HEK293 (cell line): ENCODE measurements at regions not wholly inside any gene's neighbourhood (a gene's known extent, or its start where the extent isn't known, plus 50 kb on each side); places are given as distances from the start of the nearest gene placed in this dataset.
"Not testable (repeated sequence)": the region's sequence is repeated elsewhere in the genome, so short reads cannot be mapped to it uniquely, and the experiment has no call there.

ENCODE experiments used
- ELK4 ChIP-seq: IDR thresholded peaks from 2 replicates; pipeline ENCODE4 v1.6.1; 2011; ENCODE audit warnings: mild to moderate bottlenecking, low read depth, low read length, borderline replicate concordance
- MYNN ChIP-seq: fragments of 450-650 bp; formaldehyde crosslinking; IDR thresholded peaks from 2 replicates; pipeline ENCODE4 v1.5.1; 2016; ENCODE audit warnings: missing biosample characterization, missing genetic modification characterization, borderline replicate concordance
- YY1 ChIP-seq: fragments of 450-650 bp; formaldehyde crosslinking; IDR thresholded peaks from 2 replicates; pipeline ENCODE4 v1.5.1; 2018; ENCODE audit warnings: missing biosample characterization, missing genetic modification characterization
- ZNF214 ChIP-seq: fragments of 450-650 bp; formaldehyde crosslinking; IDR thresholded peaks from 2 replicates; pipeline ENCODE4 v1.5.1; 2017; ENCODE audit warnings: missing biosample characterization, mild to moderate bottlenecking, missing genetic modification characterization, borderline replicate concordance
- ZNF324 ChIP-seq: fragments of 450-650 bp; formaldehyde crosslinking; IDR thresholded peaks from 2 replicates; pipeline ENCODE4 v1.5.1; 2016; ENCODE audit warnings: missing biosample characterization, missing genetic modification characterization
- TF ChIP-seq, protein P1 (sequence below): fragments of 450-650 bp; formaldehyde crosslinking; IDR thresholded peaks from 2 replicates; pipeline ENCODE4 v1.5.1; 2016; ENCODE audit warnings: missing biosample characterization, missing genetic modification characterization
- TF ChIP-seq, protein P2 (sequence below): fragments of 450-650 bp; formaldehyde crosslinking; IDR thresholded peaks from 2 replicates; pipeline ENCODE4 v1.5.1; 2016; ENCODE audit warnings: missing biosample characterization, missing genetic modification characterization

GRCh38 chr21:43283925-43284221, 115.1 kb downstream of the CRYAA start:
- TF ChIP-seq, protein P1, sequence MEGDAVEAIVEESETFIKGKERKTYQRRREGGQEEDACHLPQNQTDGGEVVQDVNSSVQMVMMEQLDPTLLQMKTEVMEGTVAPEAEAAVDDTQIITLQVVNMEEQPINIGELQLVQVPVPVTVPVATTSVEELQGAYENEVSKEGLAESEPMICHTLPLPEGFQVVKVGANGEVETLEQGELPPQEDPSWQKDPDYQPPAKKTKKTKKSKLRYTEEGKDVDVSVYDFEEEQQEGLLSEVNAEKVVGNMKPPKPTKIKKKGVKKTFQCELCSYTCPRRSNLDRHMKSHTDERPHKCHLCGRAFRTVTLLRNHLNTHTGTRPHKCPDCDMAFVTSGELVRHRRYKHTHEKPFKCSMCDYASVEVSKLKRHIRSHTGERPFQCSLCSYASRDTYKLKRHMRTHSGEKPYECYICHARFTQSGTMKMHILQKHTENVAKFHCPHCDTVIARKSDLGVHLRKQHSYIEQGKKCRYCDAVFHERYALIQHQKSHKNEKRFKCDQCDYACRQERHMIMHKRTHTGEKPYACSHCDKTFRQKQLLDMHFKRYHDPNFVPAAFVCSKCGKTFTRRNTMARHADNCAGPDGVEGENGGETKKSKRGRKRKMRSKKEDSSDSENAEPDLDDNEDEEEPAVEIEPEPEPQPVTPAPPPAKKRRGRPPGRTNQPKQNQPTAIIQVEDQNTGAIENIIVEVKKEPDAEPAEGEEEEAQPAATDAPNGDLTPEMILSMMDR (tag by site-specific recombination), result not testable (repeated sequence)
- not testable (repeated sequence) for TF ChIP-seq ELK4; YY1 (tag by site-specific recombination); ZNF324 (tag by site-specific recombination); ZNF214 (tag by site-specific recombination); MYNN
- TF ChIP-seq, protein P2, sequence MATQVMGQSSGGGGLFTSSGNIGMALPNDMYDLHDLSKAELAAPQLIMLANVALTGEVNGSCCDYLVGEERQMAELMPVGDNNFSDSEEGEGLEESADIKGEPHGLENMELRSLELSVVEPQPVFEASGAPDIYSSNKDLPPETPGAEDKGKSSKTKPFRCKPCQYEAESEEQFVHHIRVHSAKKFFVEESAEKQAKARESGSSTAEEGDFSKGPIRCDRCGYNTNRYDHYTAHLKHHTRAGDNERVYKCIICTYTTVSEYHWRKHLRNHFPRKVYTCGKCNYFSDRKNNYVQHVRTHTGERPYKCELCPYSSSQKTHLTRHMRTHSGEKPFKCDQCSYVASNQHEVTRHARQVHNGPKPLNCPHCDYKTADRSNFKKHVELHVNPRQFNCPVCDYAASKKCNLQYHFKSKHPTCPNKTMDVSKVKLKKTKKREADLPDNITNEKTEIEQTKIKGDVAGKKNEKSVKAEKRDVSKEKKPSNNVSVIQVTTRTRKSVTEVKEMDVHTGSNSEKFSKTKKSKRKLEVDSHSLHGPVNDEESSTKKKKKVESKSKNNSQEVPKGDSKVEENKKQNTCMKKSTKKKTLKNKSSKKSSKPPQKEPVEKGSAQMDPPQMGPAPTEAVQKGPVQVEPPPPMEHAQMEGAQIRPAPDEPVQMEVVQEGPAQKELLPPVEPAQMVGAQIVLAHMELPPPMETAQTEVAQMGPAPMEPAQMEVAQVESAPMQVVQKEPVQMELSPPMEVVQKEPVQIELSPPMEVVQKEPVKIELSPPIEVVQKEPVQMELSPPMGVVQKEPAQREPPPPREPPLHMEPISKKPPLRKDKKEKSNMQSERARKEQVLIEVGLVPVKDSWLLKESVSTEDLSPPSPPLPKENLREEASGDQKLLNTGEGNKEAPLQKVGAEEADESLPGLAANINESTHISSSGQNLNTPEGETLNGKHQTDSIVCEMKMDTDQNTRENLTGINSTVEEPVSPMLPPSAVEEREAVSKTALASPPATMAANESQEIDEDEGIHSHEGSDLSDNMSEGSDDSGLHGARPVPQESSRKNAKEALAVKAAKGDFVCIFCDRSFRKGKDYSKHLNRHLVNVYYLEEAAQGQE (tag by site-specific recombination), result not testable (repeated sequence)
